ENCODE measurements at regions not wholly inside any gene's neighbourhood (a gene's known extent, or its start where the extent isn't known, plus 50 kb on each side); places are given as distances from the start of the nearest gene placed in this dataset.

DNA sequence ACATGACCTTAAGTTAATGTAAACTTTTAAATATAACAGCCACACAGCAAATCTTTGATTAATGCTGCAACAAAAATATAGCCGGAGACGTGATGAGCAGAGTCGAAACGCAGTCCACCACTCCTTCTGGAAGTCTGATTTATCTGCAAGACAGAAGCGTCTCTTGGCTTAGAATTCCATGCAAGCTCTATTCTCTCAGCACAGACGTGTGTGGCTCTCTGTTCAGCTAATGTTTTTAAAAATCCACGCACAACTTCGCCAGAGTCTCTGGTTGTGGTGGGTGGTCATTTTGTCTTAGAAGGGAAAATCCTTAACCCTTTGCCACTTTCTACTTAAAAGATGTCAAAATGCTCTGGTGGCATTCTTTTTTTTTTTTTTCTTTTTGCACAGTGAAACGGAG lies 438.0 kb upstream of the MGMT start:
- WGBS (ENCODE audit: low lambda C conversion rate): 18% methylated on average over 9 of the region's 9 CpGs
- H3K9me3 ChIP-seq (ENCODE audit: low read length): no peaks in the 10 kb centered on the region
- H3K4me3 ChIP-seq (replicated peaks in 1 of 3; ENCODE audit: insufficient read depth in 1 of 3, low read depth in 2 of 3, low read length in 3 of 3): no peak overlapping the region
- no peaks in the 10 kb centered on the region for H3K4me1 ChIP-seq (ENCODE audit: insufficient read depth, low read length)
- H3K27ac ChIP-seq (ENCODE audit: extremely low read length, insufficient read depth, low read length): no peak overlapping the region
- FAIRE-seq (no peak), DNase-seq (ENCODE audit: low spot score) (no peak), ATAC-seq (no peak)
- no TSS peak for BruUV-seq (replicated peaks)
- in situ Hi-C loops (cut with HindIII; ENCODE audit: extremely low pct_ligation_motif_present, low pct_unique_long_range_greater_than_20kb): no loop called here
- H2AFZ ChIP-seq (ENCODE audit: low read length): no peak overlapping the region
- TF ChIP-seq KDM2A (CRISPR knock-in tag; IDR thresholded peaks at IDR 0.05; ENCODE audit: borderline replicate concordance, low read depth) (no peak), HES4 (CRISPR knock-in tag; IDR thresholded peaks at IDR 0.05; ENCODE audit: borderline replicate concordance) (no peak), POLR2A (IDR thresholded peaks at IDR 0.05; ENCODE audit: insufficient read depth in 1 of 2, low read depth in 2 of 2, low read length in 2 of 2) (no peak), HOXA9 (CRISPR knock-in tag; IDR thresholded peaks at IDR 0.05; ENCODE audit: borderline replicate concordance) (no peak), ZNF563 (CRISPR knock-in tag; IDR thresholded peaks at IDR 0.05) (no peak), ZNF773 (CRISPR knock-in tag; IDR thresholded peaks at IDR 0.05; ENCODE audit: borderline replicate concordance) (no peak), ARID2 (CRISPR knock-in tag; IDR thresholded peaks at IDR 0.05; ENCODE audit: borderline replicate concordance) (no peak), MZF1 (CRISPR knock-in tag; IDR thresholded peaks at IDR 0.05; ENCODE audit: borderline replicate concordance) (no peak), ZNF878 (CRISPR knock-in tag; IDR thresholded peaks at IDR 0.05) (no peak), HOXA3 (CRISPR knock-in tag; IDR thresholded peaks at IDR 0.05) (no peak)
- no peaks in the 10 kb centered on the region for H3K79me2 ChIP-seq (ENCODE audit: insufficient read depth, low read length)
- ChIA-PET CTCF (ENCODE audit: low intra/inter-chr PET ratio, low total read pairs) (no interaction called here), POLR2A (no interaction called here)
- H3K4me2 ChIP-seq (ENCODE audit: low read depth, low read length): no peak overlapping the region
- peaks cover 6 to 46% of the 10 kb centered on the region in 2 experiments; a peak in 4 of 5 replicates for H3K27me3 ChIP-seq (ENCODE audit: control insufficient read depth in 1 of 2, insufficient read depth in 2 of 2, low read length in 2 of 2)
- H3K9ac ChIP-seq (ENCODE audit: insufficient read depth, low read depth, low read length): no peak overlapping the region
- no peaks in the 10 kb centered on the region for H4K20me1 ChIP-seq (ENCODE audit: insufficient read depth, low read length)
- intact Hi-C loops (cut with micrococcal nuclease; ENCODE audit: unreplicated experiment): no loop called here
- no peaks in the 10 kb centered on the region for H3K36me3 ChIP-seq (replicated peaks in 1 of 2; ENCODE audit: control insufficient read depth in 1 of 2, insufficient read depth in 2 of 2, low read length in 2 of 2)

Data from HepG2 (cell line).